PC-3 (cell line): ENCODE measurements at regions not wholly inside any gene's neighbourhood (a gene's known extent, or its start where the extent isn't known, plus 50 kb on each side); places are given as distances from the start of the nearest gene placed in this dataset.

ENCODE experiments used
- ATAC-seq: fragments of 200-7000 bp; cut with Tn5 transposase; 2 replicates; pipeline ENCODE4 v1.9.1; 2020; ENCODE audit warnings: mild to moderate bottlenecking, moderate library complexity
- BruUV-seq: library from RNA; stranded (reverse); fragments of 400-500 nt; replicated peaks from 2 replicates; lab custom pipeline; 2021; lab: Mats Ljungman, UMichigan
- CTCF ChIA-PET: fragments of 300-600 bp; sonication (Branson Sonifier 250); formaldehyde crosslinking; loops from one replicate; lab custom pipeline; 2022; ENCODE audit warnings: antibody characterized with exemption; lab: Charles Lee
- POLR2A ChIA-PET: fragments of 300-600 bp; sonication (Branson Sonifier 250); formaldehyde crosslinking; loops from one replicate; lab custom pipeline; 2022; ENCODE audit warnings: antibody characterized with exemption; ENCODE audit not compliant: unreplicated experiment; lab: Charles Lee
- DNase-seq: peaks from one replicate; pipeline ENCODE4 v3.0.0-alpha.2; 2015
- H2AFZ ChIP-seq: fragments of 300-600 bp; sonication (generic); 2 replicates; pipeline ENCODE4 v1.6.0; 2016; ENCODE audit warnings: antibody characterized with exemption, low read length
- H3F3A ChIP-seq: fragments of 300-600 bp; sonication (generic); one replicate; pipeline ENCODE4 v1.6.0; 2017; ENCODE audit warnings: antibody characterized with exemption, low read length, control low read depth, mild to moderate bottlenecking; ENCODE audit not compliant: unreplicated experiment
- H3K27ac ChIP-seq: fragments of 300-600 bp; sonication (generic); 2 replicates; pipeline ENCODE4 v1.5.1; 2016; ENCODE audit warnings: mild to moderate bottlenecking, low read length
- H3K27me3 ChIP-seq: fragments of 300-600 bp; sonication (generic); 2 replicates; pipeline ENCODE4 v1.6.1; 2016; ENCODE audit warnings: low read length, mixed read lengths
- H3K36me3 ChIP-seq: fragments of 300-600 bp; sonication (generic); 2 replicates; pipeline ENCODE4 v1.6.1; 2016; ENCODE audit warnings: low read depth, mixed run types, low read length, mixed read lengths
- H3K4me1 ChIP-seq: fragments of 300-600 bp; sonication (generic); 2 replicates; pipeline ENCODE4 v1.5.1; 2016; ENCODE audit warnings: low read length; ENCODE audit not compliant: insufficient read depth
- H3K4me2 ChIP-seq: fragments of 300-600 bp; sonication (generic); 2 replicates; pipeline ENCODE4 v1.6.0; 2016; ENCODE audit warnings: low read length
- H3K4me3 ChIP-seq: fragments of 300-600 bp; sonication (generic); 2 replicates; pipeline ENCODE4 v1.5.1; 2016; ENCODE audit warnings: mild to moderate bottlenecking, low read length, mixed read lengths
- H3K79me2 ChIP-seq: fragments of 300-600 bp; sonication (generic); 2 replicates; pipeline ENCODE4 v1.6.1; 2017; ENCODE audit warnings: low read length, mixed read lengths
- H3K9ac ChIP-seq: fragments of 300-600 bp; sonication (generic); 2 replicates; pipeline ENCODE4 v1.6.0; 2016; ENCODE audit warnings: mild to moderate bottlenecking, low read length
- H3K9me2 ChIP-seq: fragments of 300-600 bp; sonication (generic); replicated peaks from 2 replicates; pipeline ENCODE4 v1.6.1; 2016; ENCODE audit warnings: mixed run types, low read length, mixed read lengths
- H3K9me3 ChIP-seq: fragments of 300-600 bp; sonication (generic); 2 replicates; pipeline ENCODE4 v1.6.1; 2016; ENCODE audit warnings: low read length, mixed read lengths
- H4K20me1 ChIP-seq: fragments of 300-600 bp; sonication (generic); 2 replicates; pipeline ENCODE4 v1.6.1; 2016; ENCODE audit warnings: low read length, mixed read lengths
- CTCF ChIP-seq: fragments of 300-600 bp; sonication (generic); conservative IDR thresholded peaks from 2 replicates; pipeline ENCODE4 v1.5.1; 2017; ENCODE audit warnings: antibody characterized with exemption, low read depth, mild to moderate bottlenecking, low read length
- EZH2 ChIP-seq: fragments of 300-600 bp; sonication (generic); IDR thresholded peaks from one replicate; pipeline ENCODE4 v1.6.1; 2017; ENCODE audit warnings: antibody characterized with exemption, mild to moderate bottlenecking, low read length; ENCODE audit not compliant: unreplicated experiment
- EZH2phosphoT487 ChIP-seq: fragments of 300-600 bp; sonication (generic); IDR thresholded peaks from 2 replicates; pipeline ENCODE4 v1.6.1; 2018; ENCODE audit warnings: mild to moderate bottlenecking, antibody characterized with exemption, low read length, borderline replicate concordance
- intact Hi-C: fragments of 100-400 bp; cut with micrococcal nuclease; formaldehyde crosslinking; loops from 2 replicates; pipeline ENCODE4 v1.9.0; 2023

GRCh38 chr3:13176445-13176844, 103.2 kb upstream of the IQSEC1 start:
- no peak for ATAC-seq
- intact Hi-C loops = no loop called here
- CTCF ChIA-PET = interaction anchor here (0.6 kb wide), 1 partner anchor 15 kb away, joined by 6 read pairs; no protein-coding TSS in a partner anchor

GRCh38 chr3:13174803-13175135, 101.5 kb upstream of the IQSEC1 start:
- Histone ChIP-seq H3K27me3 (no peaks in the 10 kb centered on the region), H4K20me1 (no peaks in the 10 kb centered on the region), H3K4me3 (no peak overlapping the region), H3K27ac (no peak overlapping the region), H3K9me3 (peaks cover 8% of the 10 kb centered on the region), H3F3A (no peaks in the 10 kb centered on the region), H3K9me2 (no peaks in the 10 kb centered on the region), H3K79me2 (peaks cover 14% of the 10 kb centered on the region; the same call in 1 of the 2 replicates), H2AFZ (no peak overlapping the region), H3K4me2 (no peak overlapping the region), H3K9ac (no peak overlapping the region), H3K4me1 (no peaks in the 10 kb centered on the region), H3K36me3 (peaks cover 6% of the 10 kb centered on the region; the same call in 1 of the 2 replicates)
- intact Hi-C loops = no loop called here
- no peak for DNase-seq
- BruUV-seq = no TSS peak
- POLR2A ChIA-PET = no interaction called here
- no peak for ATAC-seq
- CTCF ChIA-PET = no interaction called here
- TF ChIP-seq EZH2 (no peak), EZH2phosphoT487 (no peak), CTCF (no peak)

More at GRCh38 chr3:13176445-13176844, 103.2 kb upstream of the IQSEC1 start:
- DNase-seq = no peak
- Histone ChIP-seq H3K36me3 (peaks cover 6% of the 10 kb centered on the region; the same call in 1 of the 2 replicates), H3K9me3 (peaks cover 8% of the 10 kb centered on the region), H3F3A (no peaks in the 10 kb centered on the region), H2AFZ (no peak overlapping the region), H3K4me2 (no peak overlapping the region), H4K20me1 (no peaks in the 10 kb centered on the region), H3K9ac (no peak overlapping the region), H3K27ac (no peak overlapping the region), H3K79me2 (peaks cover 14% of the 10 kb centered on the region; the same call in 1 of the 2 replicates), H3K9me2 (no peaks in the 10 kb centered on the region), H3K4me1 (no peaks in the 10 kb centered on the region), H3K27me3 (no peaks in the 10 kb centered on the region), H3K4me3 (no peak overlapping the region)
- TF ChIP-seq EZH2 = no peak
- no peak for TF ChIP-seq EZH2phosphoT487
- TF ChIP-seq CTCF = no peak
- no TSS peak for BruUV-seq
- POLR2A ChIA-PET = no interaction called here

- Histone ChIP-seq H3K36me3 (peaks cover 6% of the 10 kb centered on the region; the same call in 1 of the 2 replicates), H3K4me2 (no peak overlapping the region), H3K9me2 (no peaks in the 10 kb centered on the region), H3K4me1 (no peaks in the 10 kb centered on the region), H4K20me1 (no peaks in the 10 kb centered on the region), H3K27ac (no peak overlapping the region), H3K79me2 (peaks cover 14% of the 10 kb centered on the region; the same call in 1 of the 2 replicates), H3K27me3 (no peaks in the 10 kb centered on the region), H3K9ac (no peak overlapping the region), H2AFZ (no peak overlapping the region), H3F3A (no peaks in the 10 kb centered on the region), H3K9me3 (peaks cover 6% of the 10 kb centered on the region), H3K4me3 (no peak overlapping the region)
- ChIA-PET CTCF (no interaction called here), POLR2A (no interaction called here)
- no TSS peak for BruUV-seq
- ATAC-seq (no peak), DNase-seq (no peak)
- intact Hi-C loops = no loop called here
- no peak for TF ChIP-seq EZH2
These were observed 101.0 kb upstream of the IQSEC1 start for GRCh38 chr3:13174011-13174802.
